GM10266 (cell line): ENCODE measurements at regions not wholly inside any gene's neighbourhood (a gene's known extent, or its start where the extent isn't known, plus 50 kb on each side); places are given as distances from the start of the nearest gene placed in this dataset.

ENCODE experiments used
- DNase-seq: peaks from one replicate; pipeline ENCODE4 v3.0.0; 2012; ENCODE audit errors: extremely low spot score
- TF ChIP-seq, protein P1 (sequence below): IDR thresholded peaks from 2 replicates; pipeline ENCODE4 v1.5.1; 2012; ENCODE audit warnings: mild to moderate bottlenecking, low read depth; ENCODE audit not compliant: control insufficient read depth, insufficient read depth; ENCODE audit errors: missing control alignments

DNA sequence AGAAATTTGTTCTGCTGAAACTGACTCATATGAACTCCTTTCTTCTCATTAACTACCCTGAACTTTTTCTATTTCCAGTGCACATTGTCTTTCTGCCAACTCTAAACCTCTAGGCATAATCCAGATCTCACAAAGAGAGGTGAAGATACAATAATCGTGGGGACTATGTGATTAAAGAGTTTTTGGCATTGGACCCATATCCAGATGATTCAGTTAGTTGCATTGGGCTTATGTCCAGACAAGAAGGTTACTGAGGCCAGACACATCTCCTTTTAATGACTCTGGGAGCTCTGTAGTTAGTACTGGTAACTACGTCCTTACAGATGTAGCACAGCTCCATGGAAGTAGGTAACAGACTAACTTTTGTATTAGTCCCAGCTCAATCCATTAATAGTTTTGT lies 273.0 kb downstream of the CASP12 start:
- TF ChIP-seq, protein P1, sequence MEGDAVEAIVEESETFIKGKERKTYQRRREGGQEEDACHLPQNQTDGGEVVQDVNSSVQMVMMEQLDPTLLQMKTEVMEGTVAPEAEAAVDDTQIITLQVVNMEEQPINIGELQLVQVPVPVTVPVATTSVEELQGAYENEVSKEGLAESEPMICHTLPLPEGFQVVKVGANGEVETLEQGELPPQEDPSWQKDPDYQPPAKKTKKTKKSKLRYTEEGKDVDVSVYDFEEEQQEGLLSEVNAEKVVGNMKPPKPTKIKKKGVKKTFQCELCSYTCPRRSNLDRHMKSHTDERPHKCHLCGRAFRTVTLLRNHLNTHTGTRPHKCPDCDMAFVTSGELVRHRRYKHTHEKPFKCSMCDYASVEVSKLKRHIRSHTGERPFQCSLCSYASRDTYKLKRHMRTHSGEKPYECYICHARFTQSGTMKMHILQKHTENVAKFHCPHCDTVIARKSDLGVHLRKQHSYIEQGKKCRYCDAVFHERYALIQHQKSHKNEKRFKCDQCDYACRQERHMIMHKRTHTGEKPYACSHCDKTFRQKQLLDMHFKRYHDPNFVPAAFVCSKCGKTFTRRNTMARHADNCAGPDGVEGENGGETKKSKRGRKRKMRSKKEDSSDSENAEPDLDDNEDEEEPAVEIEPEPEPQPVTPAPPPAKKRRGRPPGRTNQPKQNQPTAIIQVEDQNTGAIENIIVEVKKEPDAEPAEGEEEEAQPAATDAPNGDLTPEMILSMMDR = no peak
- DNase-seq = no peak

DNA sequence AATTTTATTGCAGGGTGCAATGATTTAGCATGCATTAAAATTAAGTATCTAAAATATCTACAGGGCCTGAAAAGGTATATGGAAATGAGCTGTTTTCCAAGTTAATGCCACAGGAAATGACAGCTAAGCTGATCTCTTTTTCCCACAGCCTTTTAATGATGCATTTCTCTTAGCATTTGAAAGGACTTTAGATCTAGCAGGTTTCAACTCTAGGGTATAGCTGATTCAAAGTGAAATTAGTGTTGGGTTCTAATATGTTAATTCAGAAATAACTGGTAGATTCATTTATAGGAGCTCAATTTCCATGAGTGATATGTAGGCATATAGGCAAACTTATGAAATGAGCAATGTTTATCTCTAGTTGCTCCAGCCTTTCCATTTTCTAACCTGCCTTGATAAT lies 274.2 kb downstream of the CASP12 start:
- TF ChIP-seq, protein P1 = no peak
- DNase-seq = no peak

DNA sequence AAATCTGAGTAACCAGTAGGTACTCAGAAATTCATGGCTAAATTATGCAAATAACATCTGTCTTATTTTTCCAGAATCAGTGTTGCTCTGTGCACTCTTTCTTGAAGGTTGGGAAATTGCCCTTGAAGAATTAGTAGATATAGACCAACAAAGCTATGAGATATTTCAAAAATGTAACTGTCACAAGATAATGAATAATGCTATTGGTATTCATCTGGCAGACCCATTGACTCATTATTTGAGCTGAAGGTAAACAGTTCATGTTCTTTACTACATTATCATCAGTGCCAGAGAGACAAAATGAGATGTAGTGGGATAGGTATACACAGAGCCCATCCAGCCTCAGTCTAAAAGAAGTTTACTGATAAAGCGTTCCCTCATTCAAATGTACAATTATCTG lies 274.7 kb downstream of the CASP12 start:
- no peak for DNase-seq

DNA sequence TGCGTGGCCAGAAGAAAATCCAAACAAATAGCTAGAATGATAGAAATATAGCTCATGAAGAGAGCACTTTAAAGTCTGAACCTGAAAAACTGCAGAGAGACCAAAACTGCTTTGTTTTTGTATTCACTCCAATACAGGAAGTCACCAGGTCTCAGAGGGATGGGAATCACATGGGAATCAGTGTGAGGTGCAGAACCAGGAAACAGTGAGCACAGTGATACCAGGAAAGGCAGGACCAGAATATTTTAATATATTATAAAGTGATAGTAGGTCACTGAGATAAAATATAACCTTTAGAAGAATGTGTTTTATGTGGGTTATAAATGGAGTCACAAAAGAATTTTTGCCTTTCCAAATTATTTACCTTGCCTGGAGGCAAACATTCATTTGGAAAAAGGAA lies 277.3 kb downstream of the CASP12 start:
- no peak for DNase-seq
- TF ChIP-seq, protein P1 = no peak

More for the DNA sequence above, 274.7 kb downstream of the CASP12 start:
- TF ChIP-seq, protein P1 = no peak

- DNase-seq = no peak
- TF ChIP-seq, protein P1 = no peak
Measured at GRCh38 chr11:104619751-104620150, 278.5 kb downstream of the CASP12 start.

DNA sequence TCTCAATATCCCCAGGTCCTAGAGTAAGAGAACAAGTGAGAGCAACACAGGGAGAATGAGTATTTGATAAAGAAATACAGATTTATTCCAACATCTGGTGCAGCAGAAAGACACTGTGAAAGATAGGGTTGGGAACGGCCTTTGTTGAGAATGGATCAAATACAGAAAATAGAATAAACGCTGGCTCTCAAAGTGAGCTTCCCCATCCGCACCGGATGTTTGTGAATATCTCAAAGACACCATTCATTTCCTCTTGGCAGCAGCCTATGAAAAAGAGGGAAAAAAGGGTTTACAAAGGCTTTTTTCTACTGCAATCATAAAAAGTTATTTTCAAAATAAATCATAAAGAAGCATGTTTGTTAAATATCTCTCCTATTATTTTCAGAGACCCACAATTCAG lies 279.3 kb downstream of the CASP12 start:
- no peak for DNase-seq
- TF ChIP-seq, protein P1 = no peak

GRCh38 chr11:104614961-104615360 lies 283.3 kb downstream of the CASP12 start:
- TF ChIP-seq, protein P1 = no peak
- DNase-seq = no peak
